Keratinocyte (primary cell): ENCODE measurements at regions not wholly inside any gene's neighbourhood (a gene's known extent, or its start where the extent isn't known, plus 50 kb on each side); places are given as distances from the start of the nearest gene placed in this dataset.

Experiments
- EZH2 ChIP-seq: IDR thresholded peaks from one replicate; pipeline ENCODE4 v1.6.1; 2012; ENCODE audit warnings: inconsistent platforms, mild to moderate bottlenecking, low read length, moderate library complexity
- TF ChIP-seq, protein P1 (sequence below), 3 experiments: IDR thresholded peaks in 1 of 3; conservative IDR thresholded peaks in 1 of 3; optimal IDR thresholded peaks in 1 of 3; 2 replicates in 2 of 3; 3 replicates in 1 of 3; pipeline versions ENCODE3 to v1.5.1; 2011; ENCODE audit warnings: low read length in 3 of 3, mild to moderate bottlenecking in 3 of 3, moderate library complexity in 2 of 3, control low read depth in 1 of 3, inconsistent platforms in 1 of 3; ENCODE audit not compliant: insufficient read depth in 2 of 3; ENCODE audit errors: extremely low read depth in 1 of 3

GRCh38 chr15:24607636-24608035 lies 67.9 kb upstream of the NPAP1 start:
- no peak for TF ChIP-seq EZH2
- TF ChIP-seq, protein P1, sequence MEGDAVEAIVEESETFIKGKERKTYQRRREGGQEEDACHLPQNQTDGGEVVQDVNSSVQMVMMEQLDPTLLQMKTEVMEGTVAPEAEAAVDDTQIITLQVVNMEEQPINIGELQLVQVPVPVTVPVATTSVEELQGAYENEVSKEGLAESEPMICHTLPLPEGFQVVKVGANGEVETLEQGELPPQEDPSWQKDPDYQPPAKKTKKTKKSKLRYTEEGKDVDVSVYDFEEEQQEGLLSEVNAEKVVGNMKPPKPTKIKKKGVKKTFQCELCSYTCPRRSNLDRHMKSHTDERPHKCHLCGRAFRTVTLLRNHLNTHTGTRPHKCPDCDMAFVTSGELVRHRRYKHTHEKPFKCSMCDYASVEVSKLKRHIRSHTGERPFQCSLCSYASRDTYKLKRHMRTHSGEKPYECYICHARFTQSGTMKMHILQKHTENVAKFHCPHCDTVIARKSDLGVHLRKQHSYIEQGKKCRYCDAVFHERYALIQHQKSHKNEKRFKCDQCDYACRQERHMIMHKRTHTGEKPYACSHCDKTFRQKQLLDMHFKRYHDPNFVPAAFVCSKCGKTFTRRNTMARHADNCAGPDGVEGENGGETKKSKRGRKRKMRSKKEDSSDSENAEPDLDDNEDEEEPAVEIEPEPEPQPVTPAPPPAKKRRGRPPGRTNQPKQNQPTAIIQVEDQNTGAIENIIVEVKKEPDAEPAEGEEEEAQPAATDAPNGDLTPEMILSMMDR (optimal IDR thresholded peaks at IDR 0.05 in 1 of 3, IDR thresholded peaks at IDR 0.05 in 1 of 3, conservative IDR thresholded peaks at IDR 0.05 in 1 of 3; ENCODE audit: extremely low read depth in 1 of 3, insufficient read depth in 2 of 3, low read length in 3 of 3) = no peak
